MM.1S (cell line): ENCODE measurements at regions not wholly inside any gene's neighbourhood (a gene's known extent, or its start where the extent isn't known, plus 50 kb on each side); places are given as distances from the start of the nearest gene placed in this dataset.

Experiments used
- DNase-seq: peaks from one replicate; pipeline ENCODE4 v3.0.0-alpha.2; 2015
- H2AFZ ChIP-seq: fragments of 300-600 bp; sonication (generic); 2 replicates; pipeline ENCODE4 v1.6.0; 2016; ENCODE audit warnings: antibody characterized with exemption, low read length
- H3F3A ChIP-seq: fragments of 300-600 bp; sonication (generic); 2 replicates; pipeline ENCODE4 v1.6.1; 2016; ENCODE audit warnings: mild to moderate bottlenecking, antibody characterized with exemption, low read length, moderate library complexity, mixed read lengths; ENCODE audit not compliant: insufficient read depth
- H3K27ac ChIP-seq: fragments of 300-600 bp; sonication (generic); 2 replicates; pipeline ENCODE4 v1.5.1; 2016; ENCODE audit warnings: mild to moderate bottlenecking, low read length
- H3K27me3 ChIP-seq: fragments of 300-600 bp; sonication (generic); replicated peaks from 2 replicates; pipeline ENCODE4 v1.6.0; 2016; ENCODE audit warnings: low read length; ENCODE audit not compliant: insufficient read depth
- H3K36me3 ChIP-seq: fragments of 300-600 bp; sonication (generic); replicated peaks from 2 replicates; pipeline ENCODE4 v1.6.1; 2016; ENCODE audit warnings: mild to moderate bottlenecking, low read length, mixed read lengths; ENCODE audit not compliant: insufficient read depth
- H3K4me1 ChIP-seq: fragments of 300-600 bp; sonication (generic); 2 replicates; pipeline ENCODE4 v1.6.1; 2016; ENCODE audit warnings: low read length, mixed read lengths
- H3K4me2 ChIP-seq: fragments of 300-600 bp; sonication (generic); 2 replicates; pipeline ENCODE4 v1.6.0; 2016; ENCODE audit warnings: low read depth, low read length
- H3K4me3 ChIP-seq: fragments of 300-600 bp; sonication (generic); 2 replicates; pipeline ENCODE4 v1.5.1; 2016; ENCODE audit warnings: low read length, mixed read lengths
- H3K79me2 ChIP-seq: fragments of 300-600 bp; sonication (generic); 2 replicates; pipeline ENCODE4 v1.6.1; 2016; ENCODE audit warnings: mixed run types, low read length, mixed read lengths
- H3K9ac ChIP-seq: fragments of 300-600 bp; sonication (generic); 2 replicates; pipeline ENCODE4 v1.6.1; 2016; ENCODE audit warnings: low read length, mixed read lengths
- H3K9me2 ChIP-seq: fragments of 300-600 bp; sonication (generic); replicated peaks from 2 replicates; pipeline ENCODE4 v1.6.1; 2016; ENCODE audit warnings: mild to moderate bottlenecking, low read length, mixed read lengths; ENCODE audit not compliant: insufficient read depth
- H3K9me3 ChIP-seq: fragments of 300-600 bp; sonication (generic); replicated peaks from 2 replicates; pipeline ENCODE4 v1.6.1; 2016; ENCODE audit warnings: mild to moderate bottlenecking, low read length, mixed read lengths; ENCODE audit not compliant: insufficient read depth
- H4K20me1 ChIP-seq: fragments of 300-600 bp; sonication (generic); 2 replicates; pipeline ENCODE4 v1.6.1; 2016; ENCODE audit warnings: mild to moderate bottlenecking, low read length, moderate library complexity, mixed read lengths; ENCODE audit not compliant: insufficient read depth
- CTCF ChIP-seq: fragments of 300-600 bp; sonication (generic); IDR thresholded peaks from 2 replicates; pipeline ENCODE4 v1.5.1; 2016; ENCODE audit warnings: antibody characterized with exemption, low read length, mixed read lengths
- EZH2 ChIP-seq: fragments of 300-600 bp; sonication (generic); optimal IDR thresholded peaks from 2 replicates; pipeline ENCODE3; 2017; ENCODE audit warnings: low read depth, mild to moderate bottlenecking, antibody characterized with exemption, low read length, mixed read lengths
- EZH2phosphoT487 ChIP-seq: fragments of 300-600 bp; sonication (generic); IDR thresholded peaks from 2 replicates; pipeline ENCODE4 v1.6.1; 2018; ENCODE audit warnings: antibody characterized with exemption, low read length

DNA sequence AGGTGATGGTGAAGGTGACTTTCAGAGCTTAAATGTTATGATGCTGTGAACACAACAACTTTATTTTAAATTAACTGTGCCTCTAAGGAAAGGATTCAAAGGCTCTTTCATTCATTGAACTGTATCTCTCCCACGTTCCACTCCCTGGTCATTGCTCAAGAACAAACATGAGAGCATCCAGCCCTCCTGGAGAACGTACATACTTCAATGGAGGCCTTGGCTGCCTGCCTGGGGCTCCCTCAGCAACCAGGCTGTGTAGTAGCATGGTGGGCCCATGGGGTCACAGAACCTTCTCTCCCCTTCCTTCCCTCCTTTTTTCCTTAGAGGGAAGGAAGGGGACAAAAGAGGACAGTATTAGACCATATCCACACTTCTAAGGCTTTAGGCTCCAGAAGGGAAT, 234.3 kb downstream of the CDC5L start:
- H3K9me2 ChIP-seq: no peaks in the 10 kb centered on the region
- no peak overlapping the region for H3K4me3 ChIP-seq
- H4K20me1 ChIP-seq: no peaks in the 10 kb centered on the region
- no peak overlapping the region for H2AFZ ChIP-seq
- no peaks in the 10 kb centered on the region for H3F3A ChIP-seq
- H3K9ac ChIP-seq: no peak overlapping the region
- DNase-seq: no peak
- H3K27me3 ChIP-seq: no peaks in the 10 kb centered on the region
- no peaks in the 10 kb centered on the region for H3K36me3 ChIP-seq
- TF ChIP-seq CTCF (no peak), EZH2phosphoT487 (no peak), EZH2 (no peak)
- no peaks in the 10 kb centered on the region for H3K4me1 ChIP-seq
- no peaks in the 10 kb centered on the region for H3K79me2 ChIP-seq
- no peaks in the 10 kb centered on the region for H3K9me3 ChIP-seq
- H3K4me2 ChIP-seq: no peak overlapping the region
- H3K27ac ChIP-seq: no peak overlapping the region

DNA sequence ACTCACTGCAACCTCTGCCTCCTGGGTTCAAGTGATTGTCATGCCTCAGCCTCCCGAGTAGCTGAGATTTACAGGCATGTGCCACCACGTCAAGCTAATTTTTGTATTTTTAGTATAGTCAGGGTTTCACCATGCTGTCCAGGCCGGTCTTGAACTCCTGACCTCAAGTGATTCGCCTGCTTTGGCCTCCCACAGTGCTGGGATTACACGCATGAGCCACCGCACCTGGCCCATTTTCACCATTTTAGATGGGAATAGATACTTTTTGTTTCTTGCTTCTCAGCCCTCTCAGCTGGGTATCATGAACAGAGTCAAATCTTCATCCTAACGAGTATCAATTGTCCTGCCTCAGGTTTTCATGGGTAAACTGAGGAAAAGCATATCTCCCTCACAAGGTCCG, 235.0 kb downstream of the CDC5L start:
- no peak overlapping the region for H3K4me3 ChIP-seq
- H3K9ac ChIP-seq: no peak overlapping the region
- no peaks in the 10 kb centered on the region for H3K9me2 ChIP-seq
- H3K27ac ChIP-seq: no peak overlapping the region
- no peaks in the 10 kb centered on the region for H3K36me3 ChIP-seq
- no peaks in the 10 kb centered on the region for H3K4me1 ChIP-seq
- no peak for DNase-seq
- no peak for TF ChIP-seq EZH2phosphoT487
- TF ChIP-seq CTCF: no peak
- no peak for TF ChIP-seq EZH2
- no peaks in the 10 kb centered on the region for H3F3A ChIP-seq
- H3K27me3 ChIP-seq: no peaks in the 10 kb centered on the region
- H3K9me3 ChIP-seq: no peaks in the 10 kb centered on the region
- H2AFZ ChIP-seq: no peak overlapping the region
- no peak overlapping the region for H3K4me2 ChIP-seq
- no peaks in the 10 kb centered on the region for H3K79me2 ChIP-seq
- H4K20me1 ChIP-seq: no peaks in the 10 kb centered on the region

DNA sequence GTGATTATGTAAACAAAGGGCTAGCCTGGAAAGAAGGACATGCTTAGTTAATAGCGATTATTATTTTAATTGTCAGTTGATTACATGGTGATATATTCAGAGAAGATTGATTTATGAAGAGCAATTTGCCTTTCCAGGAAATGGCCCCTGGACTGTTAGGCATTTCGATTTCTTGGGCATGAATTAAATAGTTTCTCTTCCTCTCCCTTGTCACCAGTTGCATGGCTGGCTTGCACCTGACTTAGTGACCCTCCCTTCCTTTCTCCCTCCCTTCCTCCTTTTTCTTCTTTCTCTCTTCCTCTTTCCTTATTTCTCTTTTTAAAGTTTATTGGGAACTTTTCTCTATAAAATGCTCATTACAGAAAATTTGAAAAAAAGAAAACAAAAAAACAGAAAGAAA, 235.4 kb downstream of the CDC5L start:
- no peaks in the 10 kb centered on the region for H3K27me3 ChIP-seq
- no peaks in the 10 kb centered on the region for H3K36me3 ChIP-seq
- no peaks in the 10 kb centered on the region for H3K9me3 ChIP-seq
- no peak overlapping the region for H3K4me3 ChIP-seq
- H3K4me2 ChIP-seq: no peak overlapping the region
- no peak overlapping the region for H3K9ac ChIP-seq
- H3K9me2 ChIP-seq: no peaks in the 10 kb centered on the region
- no peaks in the 10 kb centered on the region for H3F3A ChIP-seq
- no peaks in the 10 kb centered on the region for H3K79me2 ChIP-seq
- no peaks in the 10 kb centered on the region for H4K20me1 ChIP-seq
- no peak overlapping the region for H2AFZ ChIP-seq
- DNase-seq: no peak
- H3K4me1 ChIP-seq: no peaks in the 10 kb centered on the region
- TF ChIP-seq EZH2 (no peak), EZH2phosphoT487 (no peak), CTCF (no peak)
- H3K27ac ChIP-seq: no peak overlapping the region
